Testis (tissue), 2 donors: ENCODE measurements at regions not wholly inside any gene's neighbourhood (a gene's known extent, or its start where the extent isn't known, plus 50 kb on each side); places are given as distances from the start of the nearest gene placed in this dataset.

ENCODE experiments used
- DNase-seq: peaks from one replicate; pipeline ENCODE4 v3.0.0-alpha.2; 2019
- H3K27ac ChIP-seq, 2 donors: fragments of 200-600 bp; sonication (generic); one replicate each; pipeline ENCODE4 v1.5.1; 2019
- H3K27me3 ChIP-seq: fragments of 200-600 bp; sonication (generic); one replicate; pipeline ENCODE4 v1.5.1; 2019
- H3K36me3 ChIP-seq: fragments of 200-600 bp; sonication (generic); one replicate; pipeline ENCODE4 v1.5.1; 2017; ENCODE audit warnings: low read depth; ENCODE audit errors: missing control alignments
- H3K4me1 ChIP-seq: fragments of 200-600 bp; sonication (generic); one replicate; pipeline ENCODE4 v1.5.1; 2019
- H3K4me3 ChIP-seq, 2 donors: fragments of 200-600 bp; sonication (generic); one replicate each; pipeline ENCODE4 v1.5.1; 2017 to 2019
- H3K9me3 ChIP-seq: fragments of 200-600 bp; sonication (generic); one replicate; pipeline ENCODE4 v1.5.1; 2017
- CTCF ChIP-seq, 3 experiments: fragments of 450-650 bp in 2 of 3; fragments of 200-600 bp in 1 of 3; sonication (generic) in 1 of 3; IDR thresholded peaks; one replicate each; pipeline ENCODE4 v1.5.1; 2016 to 2019; ENCODE audit warnings: antibody characterized with exemption in 3 of 3, mild to moderate bottlenecking in 2 of 3, moderate library complexity in 1 of 3
- POLR2A ChIP-seq: fragments of 450-650 bp; IDR thresholded peaks from one replicate; pipeline ENCODE4 v1.6.1; 2017; ENCODE audit warnings: antibody characterized with exemption, mild to moderate bottlenecking, moderate library complexity
- WGBS, 2 donors: methylation state at CpG; one replicate each; pipeline ENCODE4 v1.1.5; 2018; 5-methylcytosine and 5-hydroxymethylcytosine counted together
- intact Hi-C: fragments of 100-400 bp; cut with DNase I; formaldehyde crosslinking; loops from one replicate; pipeline ENCODE4 v1.15.1; 2023; ENCODE audit warnings: low total_unique reads

GRCh38 chr12:129959889-129960288 lies 56.1 kb upstream of the TMEM132D start:
- no peaks in the 10 kb centered on the region for H3K36me3 ChIP-seq

GRCh38 chr12:129961091-129961490 lies 57.3 kb upstream of the TMEM132D start:
- H3K36me3 ChIP-seq: no peaks in the 10 kb centered on the region
- no peak for TF ChIP-seq POLR2A
- no peak for TF ChIP-seq CTCF (IDR thresholded peaks at IDR 0.05)
- no peaks in the 10 kb centered on the region for H3K9me3 ChIP-seq
- H3K27ac ChIP-seq: no peak overlapping the region
- intact Hi-C loops: no loop called here
- no peaks in the 10 kb centered on the region for H3K4me1 ChIP-seq
- 67 to 75% methylated on average over 4 of the region's 4 CpGs for WGBS, 2 donors
- no peaks in the 10 kb centered on the region for H3K27me3 ChIP-seq
- H3K4me3 ChIP-seq: no peak overlapping the region
- no peak for DNase-seq

More at GRCh38 chr12:129959889-129960288, 56.1 kb upstream of the TMEM132D start:
- Histone ChIP-seq H3K4me1 (no peaks in the 10 kb centered on the region), H3K4me3 (no peak overlapping the region), H3K27me3 (no peaks in the 10 kb centered on the region), H3K9me3 (no peaks in the 10 kb centered on the region), H3K27ac (no peak overlapping the region)
- intact Hi-C loops: no loop called here
- TF ChIP-seq POLR2A (no peak), CTCF (IDR thresholded peaks at IDR 0.05) (no peak)
- no peak for DNase-seq
- WGBS, 2 donors: 68 to 78% methylated on average over 3 of the region's 3 CpGs

GRCh38 chr12:129961856-129962255 lies 58.0 kb upstream of the TMEM132D start:
- no peaks in the 10 kb centered on the region for H3K9me3 ChIP-seq
- DNase-seq: no peak
- H3K27me3 ChIP-seq: no peaks in the 10 kb centered on the region
- H3K27ac ChIP-seq: no peak overlapping the region
- no peak for TF ChIP-seq CTCF (IDR thresholded peaks at IDR 0.05)
- TF ChIP-seq POLR2A: no peak
- intact Hi-C loops: no loop called here
- H3K4me1 ChIP-seq: no peaks in the 10 kb centered on the region
- 95 to 100% methylated on average over 1 of the region's 1 CpG for WGBS, 2 donors
- H3K4me3 ChIP-seq: no peak overlapping the region
- no peaks in the 10 kb centered on the region for H3K36me3 ChIP-seq

DNA sequence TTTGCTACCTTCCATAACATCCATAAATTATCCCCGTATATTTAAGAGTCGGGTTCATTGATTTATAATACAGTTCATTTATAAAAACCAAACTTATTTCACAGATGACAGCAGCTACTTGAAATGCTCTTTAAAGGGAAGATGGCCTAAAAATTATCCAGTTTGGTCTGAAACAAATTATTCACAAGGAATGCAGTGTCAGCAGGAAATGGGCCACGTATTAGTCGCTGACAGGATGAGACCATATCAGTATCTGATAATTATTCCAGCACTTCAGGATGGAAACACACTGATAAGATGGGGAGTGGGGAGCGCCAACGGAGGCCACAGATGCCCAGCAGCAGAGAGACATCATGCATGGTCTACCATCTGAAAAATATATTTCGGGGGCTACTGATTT lies 60.5 kb upstream of the TMEM132D start:
- Histone ChIP-seq H3K4me3 (no peak overlapping the region), H3K4me1 (no peaks in the 10 kb centered on the region), H3K36me3 (no peaks in the 10 kb centered on the region), H3K27ac (no peak overlapping the region), H3K9me3 (no peaks in the 10 kb centered on the region), H3K27me3 (no peaks in the 10 kb centered on the region)
- 73 to 77% methylated on average over 7 of the region's 7 CpGs for WGBS, 2 donors
- intact Hi-C loops: no loop called here
- TF ChIP-seq POLR2A (no peak), CTCF (IDR thresholded peaks at IDR 0.05) (no peak)
- DNase-seq: no peak

DNA sequence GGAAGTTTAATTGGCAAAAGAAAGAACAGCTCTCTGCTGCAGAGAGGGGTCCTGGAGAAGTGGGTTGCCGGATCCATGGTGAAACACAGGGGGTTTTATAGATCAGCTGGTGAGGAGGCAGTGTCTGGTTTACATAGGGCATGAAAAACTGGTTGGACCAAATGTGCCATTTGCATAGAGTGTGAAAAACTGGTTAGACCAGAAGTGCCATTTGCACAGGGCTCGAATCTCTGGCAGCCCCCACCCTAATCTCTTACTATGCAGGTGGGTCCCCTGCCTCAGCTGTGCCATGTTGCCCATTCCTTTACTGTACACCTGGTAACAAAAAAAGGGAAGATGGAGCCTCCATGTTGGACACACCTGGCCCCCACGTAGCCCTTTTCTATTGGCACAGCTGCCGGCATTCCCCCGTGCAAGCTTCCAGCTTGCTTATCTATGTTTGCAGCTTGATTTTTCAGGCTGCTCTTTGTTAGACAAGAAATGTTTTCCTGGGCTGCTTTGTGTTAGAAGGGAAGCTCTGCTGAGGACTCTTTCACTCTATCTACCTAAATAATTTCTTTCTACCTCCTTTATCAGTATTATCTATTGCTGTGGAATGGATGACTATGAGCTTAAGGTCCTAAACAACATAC lies 61.1 kb upstream of the TMEM132D start:
- intact Hi-C loops: no loop called here
- TF ChIP-seq CTCF (IDR thresholded peaks at IDR 0.05) (no peak), POLR2A (no peak)
- WGBS, 2 donors: 69 to 79% methylated on average over 5 of the region's 5 CpGs
- DNase-seq: no peak
- H3K9me3 ChIP-seq: no peaks in the 10 kb centered on the region
- H3K4me1 ChIP-seq: no peaks in the 10 kb centered on the region
- no peaks in the 10 kb centered on the region for H3K36me3 ChIP-seq
- H3K27me3 ChIP-seq: no peaks in the 10 kb centered on the region
- no peak overlapping the region for H3K4me3 ChIP-seq
- H3K27ac ChIP-seq: no peak overlapping the region
